ENCODE measurements at regions not wholly inside any gene's neighbourhood (a gene's known extent, or its start where the extent isn't known, plus 50 kb on each side); places are given as distances from the start of the nearest gene placed in this dataset.

GRCh38 chr4:176443646-176444409, 124.1 kb downstream of the SPCS3 start:
- no peak for DNase-seq

- no peak for DNase-seq
Observed at GRCh38 chr4:176444741-176445140, 125.0 kb downstream of the SPCS3 start.

DNA sequence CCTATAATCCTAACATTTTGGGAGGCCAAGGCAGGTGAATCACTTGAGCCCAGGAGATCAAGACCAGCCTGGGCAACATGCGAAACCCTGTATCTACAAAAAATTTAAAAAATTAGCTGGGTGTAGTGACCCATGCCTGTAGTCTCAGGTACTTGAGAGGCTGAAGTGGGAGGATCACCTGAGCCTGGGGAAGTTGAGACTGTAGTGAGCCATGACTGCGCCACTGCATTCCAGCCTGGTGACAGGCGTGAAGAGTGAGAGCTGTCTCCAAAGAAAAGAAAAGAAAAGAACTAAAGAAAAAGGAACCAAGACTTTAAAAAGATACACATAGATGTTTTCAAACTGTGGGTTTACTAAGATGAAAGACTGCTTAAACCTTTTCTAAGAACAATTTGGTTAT, 129.0 kb downstream of the SPCS3 start:
- DNase-seq: no peak

- DNase-seq: peak in 10 of 14 donors; percentile 1 to 50 (median 18)
Observed at GRCh38 chr4:176451443-176451842, 131.7 kb downstream of the SPCS3 start.

DNA sequence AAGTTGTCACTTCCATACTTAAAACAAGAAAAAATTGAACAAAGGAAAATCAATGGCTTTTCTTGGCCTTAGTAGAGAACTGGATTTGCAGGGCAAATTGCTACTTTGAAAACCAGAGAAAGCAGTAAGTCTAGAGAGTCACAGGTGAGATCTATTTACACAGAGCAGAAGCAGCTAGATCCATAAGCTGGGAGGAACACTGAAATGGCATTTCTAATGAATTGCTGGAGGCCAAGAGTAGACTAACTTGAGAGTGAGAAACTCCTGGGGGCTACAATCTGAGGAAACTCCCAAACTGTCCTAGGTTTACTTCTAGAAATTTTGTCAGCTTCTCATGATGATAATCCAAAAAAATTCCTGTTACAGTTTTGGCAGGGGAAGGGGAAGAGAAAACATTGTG, 133.3 kb downstream of the SPCS3 start:
- DNase-seq: no peak

DNA sequence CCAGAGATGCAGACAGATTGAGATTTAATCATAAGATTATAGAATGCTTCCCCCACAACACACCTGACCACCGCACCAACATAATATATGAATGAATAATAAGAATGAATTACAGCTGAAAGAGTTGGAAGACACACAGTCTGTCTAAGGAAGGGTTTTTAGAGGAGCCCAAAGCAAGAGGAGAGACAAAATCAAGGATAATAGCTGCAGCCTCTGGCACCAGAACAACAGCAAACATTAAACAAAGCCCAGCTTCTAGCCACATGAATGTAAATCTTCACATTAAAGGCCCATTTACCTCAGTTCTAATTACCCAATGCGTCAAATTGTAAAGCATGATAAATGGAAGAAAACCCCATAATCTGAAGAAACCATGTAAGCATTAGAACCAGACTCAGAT, 133.9 kb downstream of the SPCS3 start:
- no peak for DNase-seq

DNA sequence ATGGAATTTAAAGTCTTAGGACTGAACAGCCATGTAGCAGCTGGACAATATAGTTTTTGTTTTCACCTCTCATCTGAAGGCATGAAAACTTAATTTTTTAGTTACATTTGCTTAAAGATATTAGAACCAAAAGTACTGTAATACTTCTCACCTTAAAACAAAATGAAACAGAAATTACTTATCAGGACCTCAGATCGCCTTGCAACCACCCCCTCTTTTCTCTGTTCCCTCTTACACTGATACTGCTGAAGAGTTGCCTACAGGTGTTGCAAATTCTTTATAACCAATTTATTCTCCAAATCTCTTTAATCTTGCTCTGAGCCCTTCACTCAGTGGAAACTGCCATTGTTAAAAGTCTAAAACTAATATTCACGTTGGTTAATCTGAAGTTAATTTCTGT, 145.0 kb downstream of the SPCS3 start:
- no peak for DNase-seq

- no peak for DNase-seq
Observed at GRCh38 chr4:176467001-176467400, 147.2 kb downstream of the SPCS3 start.

GRCh38 chr4:176469546-176469945, 149.8 kb downstream of the SPCS3 start:
- DNase-seq: no peak

DNA sequence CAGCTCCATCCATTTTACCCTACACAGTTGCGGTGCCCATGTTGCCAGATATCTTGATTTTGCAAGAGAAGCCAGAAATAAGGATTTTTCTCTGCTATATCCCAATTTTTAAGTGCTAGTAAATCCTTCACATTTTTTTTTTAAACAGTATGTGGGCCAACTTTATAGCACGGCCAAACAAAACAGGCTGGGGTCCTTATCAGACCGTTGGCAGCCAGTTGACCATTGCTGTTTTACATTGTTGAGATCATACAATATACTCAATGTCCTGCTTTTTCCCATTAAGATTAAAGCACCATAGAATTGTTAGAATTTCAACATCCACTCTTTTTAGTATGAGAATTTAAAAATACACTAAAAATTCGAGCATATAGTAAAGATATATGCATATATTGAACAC, 150.9 kb downstream of the SPCS3 start:
- no peak for DNase-seq

DNA sequence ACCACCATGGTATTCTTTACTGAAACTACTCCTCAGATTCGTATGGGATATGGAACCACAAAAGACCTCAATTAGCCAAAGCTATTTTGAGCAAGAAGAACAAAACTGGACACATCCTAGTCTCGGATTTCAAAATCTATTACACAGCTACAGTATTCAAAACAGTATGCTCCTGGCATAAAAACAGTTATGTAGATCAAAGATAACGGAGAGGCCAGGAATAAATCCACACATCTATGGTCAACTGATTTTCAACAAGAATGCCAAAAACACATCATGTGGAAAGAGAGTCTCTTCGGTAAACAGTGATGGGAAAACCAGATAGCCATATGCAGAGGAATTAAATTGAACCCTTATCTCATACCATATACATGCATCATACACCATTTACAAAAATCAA, 155.3 kb downstream of the SPCS3 start:
- no peak for DNase-seq

DNA sequence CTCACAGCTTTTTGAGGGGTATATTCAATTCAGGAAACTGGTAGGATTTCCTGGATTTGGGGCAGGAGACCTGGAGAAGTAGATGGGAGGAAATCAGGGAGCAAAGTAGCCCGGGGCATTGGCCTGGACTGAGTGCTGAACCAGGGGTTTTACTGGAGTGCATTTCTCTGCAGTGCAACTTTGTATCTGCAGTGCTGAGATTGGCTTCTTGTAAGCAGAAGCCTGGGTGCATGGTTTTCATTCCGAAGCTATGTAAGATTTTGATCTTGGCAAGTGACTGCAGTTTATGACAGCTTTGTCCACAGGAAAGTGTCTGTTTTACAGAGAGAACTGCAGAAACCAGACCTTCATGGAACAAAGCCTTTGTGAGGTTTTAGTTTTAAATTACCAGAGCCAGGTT, 158.3 kb downstream of the SPCS3 start:
- no peak for DNase-seq

DNA sequence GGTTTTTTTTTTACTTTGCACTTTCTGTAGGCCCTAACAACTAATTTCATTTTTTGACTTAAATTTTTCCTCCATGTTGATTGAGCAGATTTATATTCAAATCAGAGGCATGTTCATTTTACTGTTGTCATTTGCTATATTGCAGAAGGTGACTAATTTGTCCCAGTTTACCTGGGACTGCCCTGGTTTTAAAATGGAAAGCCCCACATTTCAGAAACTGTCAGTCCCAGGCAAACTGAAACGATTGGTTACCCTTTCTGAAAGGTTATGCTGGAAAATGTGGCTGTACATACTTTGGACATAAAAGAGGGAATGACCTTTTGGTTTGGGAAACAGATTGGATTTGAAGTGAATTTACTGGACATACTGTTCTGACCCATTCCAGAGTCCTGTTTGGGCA, 160.0 kb downstream of the SPCS3 start:
- DNase-seq: no peak

- no peak for DNase-seq
Observed at GRCh38 chr4:176482972-176483371, 163.2 kb downstream of the SPCS3 start.

GRCh38 chr4:176484301-176484984, 164.7 kb downstream of the SPCS3 start:
- no peak for DNase-seq

DNA sequence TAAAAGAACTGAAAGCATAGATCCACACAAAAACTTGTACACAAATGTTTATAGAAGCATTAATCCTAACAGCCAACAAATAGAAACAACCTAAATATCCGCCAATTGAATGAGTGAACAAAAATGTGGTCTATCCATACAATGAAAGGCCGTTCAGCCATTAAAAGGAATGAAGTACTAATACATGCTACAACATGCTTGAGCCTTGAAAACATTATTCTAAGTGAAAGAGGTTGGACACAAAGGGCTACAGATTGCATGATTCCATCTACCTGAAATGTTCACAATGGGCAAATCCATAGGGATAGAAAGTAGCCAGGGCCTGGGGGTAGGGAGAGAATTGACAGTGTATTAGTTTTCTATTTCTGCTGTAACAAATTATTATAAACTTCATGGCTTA, 169.2 kb downstream of the SPCS3 start:
- DNase-seq: no peak

- no peak for DNase-seq
Observed at GRCh38 chr4:176492646-176493302, 173.0 kb downstream of the SPCS3 start.

DNA sequence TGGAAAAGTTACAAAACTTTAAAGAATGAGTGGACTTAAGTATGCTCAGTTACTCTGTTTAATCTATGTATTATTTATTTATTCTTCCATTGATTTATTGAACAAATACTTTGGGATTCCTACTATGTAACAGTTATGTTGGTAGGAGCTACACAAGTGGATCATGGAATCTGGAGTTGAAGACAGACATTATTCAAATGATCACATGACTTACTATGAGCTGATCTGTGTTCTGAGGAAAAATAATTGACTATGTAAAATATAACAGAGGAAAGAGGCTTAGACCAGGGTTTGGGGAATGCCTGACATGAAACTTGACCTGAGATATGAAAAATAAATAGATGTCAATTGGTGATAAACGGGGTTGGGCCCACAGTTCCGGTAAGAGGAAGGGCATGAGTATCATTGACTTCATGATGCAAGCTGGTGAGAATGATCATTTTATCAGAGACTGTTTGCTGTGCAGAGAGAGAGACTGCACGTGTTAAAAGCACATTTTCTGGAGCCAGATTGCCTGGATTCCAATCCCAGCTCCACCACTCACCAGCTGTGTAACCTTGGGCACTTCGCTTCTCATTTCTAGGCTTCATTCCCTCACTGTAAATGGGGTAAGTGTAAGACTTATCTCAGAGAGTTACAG, 179.0 kb downstream of the SPCS3 start:
- DNase-seq: no peak

GRCh38 chr4:176499518-176499917, 179.8 kb downstream of the SPCS3 start:
- no peak for DNase-seq

- DNase-seq: no peak
Observed at GRCh38 chr4:176500894-176501293, 181.1 kb downstream of the SPCS3 start.

- DNase-seq: no peak
Observed at GRCh38 chr4:176504118-176504517, 184.4 kb downstream of the SPCS3 start.

DNA sequence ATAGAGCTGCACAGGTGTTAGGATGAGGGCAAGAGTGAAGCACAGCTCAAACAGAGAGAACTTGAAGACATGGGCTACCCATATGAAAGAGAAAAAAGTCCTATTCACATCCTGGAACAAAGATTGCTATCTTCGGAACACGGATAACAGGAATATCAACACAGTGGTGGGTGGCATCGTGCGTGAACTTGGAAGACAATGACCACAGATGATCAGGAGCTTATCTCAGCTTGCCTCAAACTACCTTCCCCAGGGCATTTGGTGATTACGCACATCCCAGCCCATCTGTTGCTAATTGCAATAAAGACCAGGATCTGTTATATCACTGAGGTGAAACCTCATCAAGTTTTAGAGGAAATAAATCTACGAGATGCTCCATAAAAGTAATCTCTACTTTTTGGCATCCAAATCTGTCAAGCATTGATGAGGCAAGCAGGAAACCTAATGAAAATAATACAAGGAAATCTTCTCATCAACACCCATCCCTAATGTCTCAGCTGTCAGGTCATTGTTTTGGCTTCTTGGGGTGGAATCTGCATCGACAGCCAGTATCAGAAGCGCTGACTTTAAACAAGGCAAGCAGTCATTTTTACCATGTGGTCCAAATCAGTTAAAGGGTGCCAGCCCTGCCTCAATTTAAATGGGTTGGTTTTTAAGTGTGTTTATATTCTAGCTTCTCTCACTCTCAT, 188.2 kb downstream of the SPCS3 start:
- no peak for DNase-seq
